Astrocyte (in vitro differentiated cells and primary cell): ENCODE measurements at regions not wholly inside any gene's neighbourhood (a gene's known extent, or its start where the extent isn't known, plus 50 kb on each side); places are given as distances from the start of the nearest gene placed in this dataset.

Source experiments
- DNase-seq: peaks from one replicate; pipeline ENCODE4 v3.0.0-alpha.2; 2010; ENCODE audit warnings: low read depth
- FAIRE-seq: peaks from 2 replicates; lab custom pipeline; 2011; peaks lifted over from hg19 to GRCh38; lab: Jason Lieb, UNC
- H2AFZ ChIP-seq: 2 replicates; pipeline ENCODE4 v1.6.0; 2012; ENCODE audit warnings: low read depth, low read length, inconsistent platforms
- H3K27ac ChIP-seq: 2 replicates; pipeline ENCODE4 v1.5.1; 2011; ENCODE audit warnings: low read depth, low read length, inconsistent platforms
- H3K27me3 ChIP-seq: 2 replicates; pipeline ENCODE4 v1.6.0; 2011; ENCODE audit warnings: low read length, inconsistent platforms; ENCODE audit not compliant: insufficient read depth
- H3K36me3 ChIP-seq: 2 replicates; pipeline ENCODE4 v1.5.1; 2011; ENCODE audit warnings: low read length, inconsistent platforms; ENCODE audit not compliant: insufficient read depth
- H3K4me1 ChIP-seq: 2 replicates; pipeline ENCODE4 v1.5.1; 2011; ENCODE audit warnings: low read length, inconsistent platforms; ENCODE audit not compliant: insufficient read depth
- H3K4me2 ChIP-seq: 2 replicates; pipeline ENCODE4 v1.6.0; 2012; ENCODE audit warnings: low read length, inconsistent platforms
- H3K4me3 ChIP-seq: 2 replicates; pipeline ENCODE4 v1.5.1; 2011; ENCODE audit warnings: low read depth, mild to moderate bottlenecking, low read length, inconsistent platforms; ENCODE audit not compliant: insufficient read depth
- H3K79me2 ChIP-seq: 2 replicates; pipeline ENCODE4 v1.6.0; 2012; ENCODE audit warnings: mild to moderate bottlenecking, low read length, inconsistent platforms; ENCODE audit not compliant: insufficient read depth
- H3K9ac ChIP-seq: 2 replicates; pipeline ENCODE4 v1.6.0; 2012; ENCODE audit warnings: mild to moderate bottlenecking, low read length, inconsistent platforms
- H3K9me3 ChIP-seq: 2 replicates; pipeline ENCODE4 v1.5.1; 2012; ENCODE audit warnings: low read depth, mild to moderate bottlenecking, low read length, inconsistent platforms; ENCODE audit not compliant: insufficient read depth
- H4K20me1 ChIP-seq: 2 replicates; pipeline ENCODE4 v1.6.0; 2012; ENCODE audit warnings: low read length, inconsistent platforms; ENCODE audit not compliant: insufficient read depth
- H3K27ac Mint-ChIP-seq: one replicate; pipeline ENCODE4 v1.8.0; 2021; ENCODE audit warnings: mild to moderate bottlenecking, mixed read lengths; ENCODE audit not compliant: unreplicated experiment
- H3K27me3 Mint-ChIP-seq: one replicate; pipeline ENCODE4 v1.8.0; 2021; ENCODE audit warnings: low read depth, mixed read lengths; ENCODE audit not compliant: unreplicated experiment
- H3K36me3 Mint-ChIP-seq: one replicate; pipeline ENCODE4 v1.8.0; 2021; ENCODE audit warnings: low read depth, mixed read lengths; ENCODE audit not compliant: unreplicated experiment
- H3K4me1 Mint-ChIP-seq: one replicate; pipeline ENCODE4 v1.8.0; 2021; ENCODE audit warnings: low read depth, mixed read lengths; ENCODE audit not compliant: unreplicated experiment
- H3K4me3 Mint-ChIP-seq: one replicate; pipeline ENCODE4 v1.8.0; 2021; ENCODE audit warnings: mild to moderate bottlenecking, moderate library complexity, mixed read lengths; ENCODE audit not compliant: unreplicated experiment
- H3K9me3 Mint-ChIP-seq: one replicate; pipeline ENCODE4 v1.8.0; 2021; ENCODE audit warnings: mild to moderate bottlenecking, mixed read lengths; ENCODE audit not compliant: unreplicated experiment
- CTCF ChIP-seq: IDR thresholded peaks from 2 replicates; pipeline ENCODE4 v1.5.1; 2011; ENCODE audit warnings: low read depth, mild to moderate bottlenecking, inconsistent platforms, low read length, moderate library complexity; ENCODE audit not compliant: insufficient read depth
- EZH2 ChIP-seq: IDR thresholded peaks from 2 replicates; pipeline ENCODE4 v1.6.1; 2012; ENCODE audit warnings: mild to moderate bottlenecking, low read length, inconsistent platforms; ENCODE audit not compliant: insufficient read depth

GRCh38 chr12:107917912-107918800, 143.7 kb downstream of the ASCL4 start:
- H3K36me3 Mint-ChIP-seq: no peaks in the 10 kb centered on the region
- Histone ChIP-seq H3K27ac (no peak overlapping the region), H3K9me3 (no peaks in the 10 kb centered on the region), H2AFZ (no peak overlapping the region), H3K36me3 (no peaks in the 10 kb centered on the region), H3K9ac (no peak overlapping the region), H3K4me3 (no peak overlapping the region), H3K79me2 (no peaks in the 10 kb centered on the region), H3K27me3 (no peaks in the 10 kb centered on the region), H3K4me2 (no peak overlapping the region), H4K20me1 (no peaks in the 10 kb centered on the region), H3K4me1 (no peaks in the 10 kb centered on the region)
- no peak overlapping the region for H3K27ac Mint-ChIP-seq
- DNase-seq: peak; percentile 3
- no peaks in the 10 kb centered on the region for H3K9me3 Mint-ChIP-seq
- no peak overlapping the region for H3K4me3 Mint-ChIP-seq
- peak; percentile 68 for TF ChIP-seq CTCF
- TF ChIP-seq EZH2: no peak
- H3K4me1 Mint-ChIP-seq: no peaks in the 10 kb centered on the region
- peaks cover 32% of the 10 kb centered on the region for H3K27me3 Mint-ChIP-seq
- no peak for FAIRE-seq

DNA sequence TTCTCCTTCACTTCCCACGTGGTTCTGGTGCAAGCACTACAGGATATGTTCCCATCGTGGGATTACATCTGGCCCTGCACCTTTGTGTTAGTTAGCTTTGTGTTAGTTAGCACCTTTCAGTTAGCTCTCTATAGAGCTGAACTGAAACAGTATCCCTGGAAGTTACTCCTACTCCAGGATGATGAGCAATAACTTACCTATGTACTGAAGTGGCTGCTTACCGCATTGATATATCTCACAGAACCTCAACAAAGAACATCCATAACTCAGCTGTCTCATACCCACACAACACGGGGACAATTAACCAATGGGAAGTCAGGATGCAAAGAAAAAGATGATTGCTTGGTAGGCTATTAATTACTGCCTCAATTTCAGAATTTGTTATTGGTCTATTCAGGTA, 146.6 kb downstream of the ASCL4 start:
- TF ChIP-seq EZH2 (no peak), CTCF (no peak)
- Mint-ChIP-seq H3K27me3 (peaks cover 16% of the 10 kb centered on the region), H3K9me3 (no peaks in the 10 kb centered on the region), H3K27ac (no peak overlapping the region), H3K4me3 (no peak overlapping the region), H3K4me1 (no peaks in the 10 kb centered on the region), H3K36me3 (no peaks in the 10 kb centered on the region)
- H3K9me3 ChIP-seq: no peaks in the 10 kb centered on the region
- no peaks in the 10 kb centered on the region for H4K20me1 ChIP-seq
- no peaks in the 10 kb centered on the region for H3K27me3 ChIP-seq
- H3K4me1 ChIP-seq: no peaks in the 10 kb centered on the region
- H2AFZ ChIP-seq: no peak overlapping the region
- no peak overlapping the region for H3K27ac ChIP-seq
- H3K4me3 ChIP-seq: no peak overlapping the region
- H3K79me2 ChIP-seq: no peaks in the 10 kb centered on the region
- FAIRE-seq: no peak
- H3K4me2 ChIP-seq: no peak overlapping the region
- H3K9ac ChIP-seq: no peak overlapping the region
- no peak for DNase-seq
- no peaks in the 10 kb centered on the region for H3K36me3 ChIP-seq

- Mint-ChIP-seq H3K9me3 (no peaks in the 10 kb centered on the region), H3K4me1 (no peaks in the 10 kb centered on the region), H3K36me3 (no peaks in the 10 kb centered on the region), H3K27ac (no peak overlapping the region), H3K27me3 (peaks cover 3% of the 10 kb centered on the region), H3K4me3 (no peak overlapping the region)
- Histone ChIP-seq H4K20me1 (no peaks in the 10 kb centered on the region), H3K4me2 (no peak overlapping the region), H2AFZ (no peak overlapping the region), H3K9me3 (no peaks in the 10 kb centered on the region), H3K9ac (no peak overlapping the region), H3K36me3 (no peaks in the 10 kb centered on the region), H3K27ac (no peak overlapping the region), H3K4me1 (no peaks in the 10 kb centered on the region), H3K27me3 (peaks cover 2% of the 10 kb centered on the region), H3K79me2 (no peaks in the 10 kb centered on the region), H3K4me3 (no peak overlapping the region)
- no peak for TF ChIP-seq EZH2
- TF ChIP-seq CTCF: no peak
- DNase-seq: no peak
- no peak for FAIRE-seq
Observed at GRCh38 chr12:107925125-107925524, 150.6 kb downstream of the ASCL4 start.
